Breast epithelium (tissue), 4 donors: ENCODE measurements at regions not wholly inside any gene's neighbourhood (a gene's known extent, or its start where the extent isn't known, plus 50 kb on each side); places are given as distances from the start of the nearest gene placed in this dataset.
"Not testable (repeated sequence)": the region's sequence is repeated elsewhere in the genome, so short reads cannot be mapped to it uniquely, and the experiment has no call there.

ENCODE experiments used
- DNase-seq, 2 donors: peaks; one replicate each; pipeline ENCODE4 v3.0.0-alpha.2; 2019; ENCODE audit warnings: low spot score in 2 of 2
- H3K27ac ChIP-seq, 2 donors: fragments of 200-600 bp; sonication (generic) in 1 of 2; one replicate each; pipeline ENCODE4 v1.5.1; 2016 to 2019; ENCODE audit warnings: mild to moderate bottlenecking in 1 of 2
- H3K27me3 ChIP-seq, 2 donors: fragments of 200-600 bp; sonication (generic) in 1 of 2; one replicate each; pipeline versions ENCODE4 v1.5.1 to v1.6.0; 2017 to 2019; ENCODE audit warnings: control low read depth in 1 of 2, mild to moderate bottlenecking in 1 of 2
- H3K36me3 ChIP-seq: fragments of 200-600 bp; one replicate; pipeline ENCODE4 v1.5.1; 2019
- H3K4me1 ChIP-seq, 2 donors: fragments of 200-600 bp; sonication (generic); one replicate each; pipeline ENCODE4 v1.5.1; 2016 to 2019; ENCODE audit warnings: control low read depth in 1 of 2
- H3K4me3 ChIP-seq, 3 donors: fragments of 200-600 bp; sonication (generic); 1 replicate in 2 of 3; 2 replicates in 1 of 3; pipeline ENCODE4 v1.5.1; 2016 to 2019; ENCODE audit warnings: mild to moderate bottlenecking in 3 of 3, moderate library complexity in 2 of 3
- H3K9me3 ChIP-seq, 2 donors: fragments of 200-600 bp; sonication (generic) in 1 of 2; one replicate each; pipeline ENCODE4 v1.5.1; 2016 to 2019; ENCODE audit warnings: control low read depth in 1 of 2
- POLR2A ChIP-seq: fragments of 450-650 bp; IDR thresholded peaks from one replicate; pipeline ENCODE4 v1.6.1; 2016; ENCODE audit warnings: antibody characterized with exemption, mild to moderate bottlenecking, moderate library complexity
- POLR2AphosphoS5 ChIP-seq, 3 donors: sonication (generic); formaldehyde crosslinking; IDR thresholded peaks; one replicate each; pipeline ENCODE4 v1.6.1; 2017; ENCODE audit warnings: antibody characterized with exemption in 3 of 3
- intact Hi-C: fragments of 100-400 bp; cut with DNase I; formaldehyde crosslinking; loops from one replicate; pipeline ENCODE4 v1.15.1; 2023; ENCODE audit warnings: low total_unique reads
- TF ChIP-seq, protein P1 (sequence below), 3 donors: fragments of 450-650 bp; IDR thresholded peaks; one replicate each; pipeline ENCODE4 v1.5.1; 2016 to 2017; ENCODE audit warnings: antibody characterized with exemption in 3 of 3, mild to moderate bottlenecking in 3 of 3, moderate library complexity in 3 of 3

DNA sequence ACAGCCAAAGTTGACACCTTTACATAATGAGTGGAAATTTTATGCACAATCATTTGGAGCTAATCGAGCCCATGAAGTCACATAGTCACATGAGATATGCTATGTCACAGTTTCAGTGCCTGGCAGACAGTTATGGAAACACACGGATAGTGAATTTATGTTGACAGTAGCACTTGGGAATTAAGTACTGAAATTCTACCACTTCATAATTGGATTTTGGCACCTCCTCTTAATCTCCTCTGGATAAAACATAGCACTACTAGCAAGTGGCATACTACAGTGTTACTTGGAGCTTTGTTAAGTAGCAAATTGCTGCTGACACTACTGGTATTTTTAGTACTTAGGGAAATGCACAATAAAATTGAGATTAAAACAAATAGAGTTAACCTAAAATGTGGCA is 1679.4 kb downstream of the OTOL1 start:
- Histone ChIP-seq H3K4me3 (no peak overlapping the region), H3K27ac (no peak overlapping the region), H3K9me3 (peaks cover 0 to 6% of the 10 kb centered on the region in 2 donors), H3K4me1 (no peaks in the 10 kb centered on the region), H3K27me3 (no peaks in the 10 kb centered on the region), H3K36me3 (no peaks in the 10 kb centered on the region)
- no peak for DNase-seq
- TF ChIP-seq POLR2AphosphoS5 (IDR thresholded peaks at IDR 0.05) (no peak), POLR2A (no peak)
- TF ChIP-seq, protein P1, sequence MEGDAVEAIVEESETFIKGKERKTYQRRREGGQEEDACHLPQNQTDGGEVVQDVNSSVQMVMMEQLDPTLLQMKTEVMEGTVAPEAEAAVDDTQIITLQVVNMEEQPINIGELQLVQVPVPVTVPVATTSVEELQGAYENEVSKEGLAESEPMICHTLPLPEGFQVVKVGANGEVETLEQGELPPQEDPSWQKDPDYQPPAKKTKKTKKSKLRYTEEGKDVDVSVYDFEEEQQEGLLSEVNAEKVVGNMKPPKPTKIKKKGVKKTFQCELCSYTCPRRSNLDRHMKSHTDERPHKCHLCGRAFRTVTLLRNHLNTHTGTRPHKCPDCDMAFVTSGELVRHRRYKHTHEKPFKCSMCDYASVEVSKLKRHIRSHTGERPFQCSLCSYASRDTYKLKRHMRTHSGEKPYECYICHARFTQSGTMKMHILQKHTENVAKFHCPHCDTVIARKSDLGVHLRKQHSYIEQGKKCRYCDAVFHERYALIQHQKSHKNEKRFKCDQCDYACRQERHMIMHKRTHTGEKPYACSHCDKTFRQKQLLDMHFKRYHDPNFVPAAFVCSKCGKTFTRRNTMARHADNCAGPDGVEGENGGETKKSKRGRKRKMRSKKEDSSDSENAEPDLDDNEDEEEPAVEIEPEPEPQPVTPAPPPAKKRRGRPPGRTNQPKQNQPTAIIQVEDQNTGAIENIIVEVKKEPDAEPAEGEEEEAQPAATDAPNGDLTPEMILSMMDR (IDR thresholded peaks at IDR 0.05): no peak
- intact Hi-C loops: no loop called here

DNA sequence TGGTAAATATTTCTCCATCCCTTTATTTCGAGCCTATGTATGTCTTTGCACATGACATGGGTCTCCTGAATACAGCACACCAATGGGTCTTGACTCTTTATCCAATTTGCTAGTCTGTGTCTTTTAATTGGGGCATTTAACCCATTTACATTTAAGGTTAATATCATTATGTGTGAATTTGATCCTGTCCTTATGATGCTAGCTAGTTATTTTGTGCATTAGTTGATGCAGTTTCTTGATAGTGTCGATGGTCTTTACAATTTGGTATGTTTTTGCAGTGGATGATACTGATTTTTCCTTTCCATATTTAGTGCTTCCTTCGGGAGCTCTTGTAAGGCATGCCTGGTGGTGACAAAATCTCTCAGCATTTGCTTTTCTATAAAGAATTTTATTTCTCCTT is 1675.9 kb downstream of the OTOL1 start:
- H3K4me1 ChIP-seq, intact Hi-C loops, H3K9me3 ChIP-seq, DNase-seq, H3K27me3 ChIP-seq, H3K27ac ChIP-seq, H3K36me3 ChIP-seq, H3K4me3 ChIP-seq: not testable (repeated sequence)

DNA sequence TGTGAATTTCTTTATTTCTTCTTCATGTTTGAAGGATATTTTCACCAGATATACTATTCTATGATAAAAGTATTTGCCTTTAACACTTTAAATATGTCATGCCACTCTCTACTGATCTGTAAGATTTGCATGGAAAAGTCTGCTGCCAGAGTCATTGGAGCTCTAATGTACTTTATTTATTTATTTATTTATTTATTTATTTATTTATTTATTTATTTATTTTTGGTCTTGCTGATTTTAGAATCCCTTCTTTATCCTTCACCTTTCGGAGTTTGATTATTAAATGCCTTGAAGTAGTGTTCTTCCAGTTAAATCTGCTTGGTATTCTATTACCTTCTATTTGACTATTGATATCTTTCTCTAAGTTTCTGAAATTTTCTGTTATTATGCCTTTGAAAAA is 1669.6 kb downstream of the OTOL1 start:
- H3K27ac ChIP-seq: no peak overlapping the region
- no peaks in the 10 kb centered on the region for H3K4me1 ChIP-seq
- no peak for DNase-seq
- TF ChIP-seq POLR2AphosphoS5 (IDR thresholded peaks at IDR 0.05): no peak
- no peak for TF ChIP-seq POLR2A
- TF ChIP-seq, protein P1 (IDR thresholded peaks at IDR 0.05): no peak
- no peak overlapping the region for H3K4me3 ChIP-seq
- H3K9me3 ChIP-seq: no peaks in the 10 kb centered on the region
- H3K27me3 ChIP-seq: no peaks in the 10 kb centered on the region
- intact Hi-C loops: no loop called here
- H3K36me3 ChIP-seq: no peaks in the 10 kb centered on the region

- intact Hi-C loops: no loop called here
- no peak for DNase-seq
- no peak for TF ChIP-seq POLR2A
- TF ChIP-seq, protein P1 (IDR thresholded peaks at IDR 0.05): no peak
- TF ChIP-seq POLR2AphosphoS5 (IDR thresholded peaks at IDR 0.05): no peak
- H3K27ac ChIP-seq: no peak overlapping the region
- H3K4me3 ChIP-seq: no peak overlapping the region
- H3K9me3 ChIP-seq: no peaks in the 10 kb centered on the region
- H3K27me3 ChIP-seq: no peaks in the 10 kb centered on the region
- H3K4me1 ChIP-seq: no peaks in the 10 kb centered on the region
- no peaks in the 10 kb centered on the region for H3K36me3 ChIP-seq
These were observed 1662.7 kb downstream of the OTOL1 start for GRCh38 chr3:163159306-163159705.

DNA sequence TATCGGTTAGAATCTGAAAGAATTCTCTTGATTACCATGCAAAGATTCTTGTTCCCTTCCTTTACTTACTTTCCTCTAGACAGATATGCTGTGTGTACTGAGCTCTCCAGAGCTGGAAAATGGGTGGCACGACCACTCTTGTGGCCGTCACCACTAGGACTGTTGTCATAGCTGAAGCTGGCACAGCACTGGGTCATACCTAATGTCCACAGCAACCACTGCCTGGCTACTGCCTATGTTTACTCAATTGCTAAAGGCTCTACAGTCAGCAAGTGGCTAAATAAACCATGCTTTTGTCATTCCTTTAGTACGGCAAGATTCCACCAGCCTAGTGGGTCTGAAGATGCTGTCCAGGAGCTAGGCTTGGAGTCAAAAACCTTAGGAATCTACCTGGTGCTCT is 1643.0 kb downstream of the OTOL1 start:
- no peaks in the 10 kb centered on the region for H3K4me1 ChIP-seq
- no peaks in the 10 kb centered on the region for H3K9me3 ChIP-seq
- DNase-seq: no peak
- no peak for TF ChIP-seq POLR2AphosphoS5 (IDR thresholded peaks at IDR 0.05)
- TF ChIP-seq, protein P1 (IDR thresholded peaks at IDR 0.05): no peak
- no peak for TF ChIP-seq POLR2A
- H3K36me3 ChIP-seq: no peaks in the 10 kb centered on the region
- no peak overlapping the region for H3K27ac ChIP-seq
- peaks cover 0 to 6% of the 10 kb centered on the region in 2 donors for H3K27me3 ChIP-seq
- no peak overlapping the region for H3K4me3 ChIP-seq
- intact Hi-C loops: no loop called here

DNA sequence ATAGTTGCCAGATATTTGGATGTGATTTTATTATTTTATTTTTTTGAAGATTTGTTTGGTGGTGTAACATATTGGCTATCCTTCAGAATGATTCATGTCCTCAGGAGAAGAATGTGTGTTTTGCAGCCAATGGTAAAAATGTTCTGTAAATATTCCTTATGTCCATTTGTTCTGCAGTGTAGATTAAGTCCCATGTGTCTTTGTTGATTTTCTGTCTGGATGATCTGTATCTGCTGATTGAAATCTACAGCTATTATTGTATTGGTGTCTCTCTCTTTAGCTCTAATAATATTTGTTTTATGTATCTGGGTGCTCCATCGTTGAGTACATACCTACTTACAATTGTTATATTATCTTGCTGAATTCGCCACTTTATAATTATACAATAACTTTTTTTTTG is 1641.7 kb downstream of the OTOL1 start:
- no peak for TF ChIP-seq POLR2AphosphoS5 (IDR thresholded peaks at IDR 0.05)
- TF ChIP-seq, protein P1 (IDR thresholded peaks at IDR 0.05): no peak
- TF ChIP-seq POLR2A: no peak
- Histone ChIP-seq H3K9me3 (no peaks in the 10 kb centered on the region), H3K27me3 (peaks cover 0 to 6% of the 10 kb centered on the region in 2 donors), H3K27ac (no peak overlapping the region), H3K36me3 (peaks cover 7% of the 10 kb centered on the region), H3K4me3 (no peak overlapping the region), H3K4me1 (no peaks in the 10 kb centered on the region)
- DNase-seq: no peak
- intact Hi-C loops: no loop called here
